HEK293 (cell line): ENCODE measurements at regions not wholly inside any gene's neighbourhood (a gene's known extent, or its start where the extent isn't known, plus 50 kb on each side); places are given as distances from the start of the nearest gene placed in this dataset.

Source experiments
- IKZF3 ChIP-seq: fragments of 450-650 bp; IDR thresholded peaks from 2 replicates; pipeline ENCODE4 v1.5.0; 2018; ENCODE audit warnings: missing biosample characterization, mild to moderate bottlenecking, missing genetic modification characterization, moderate library complexity
- KLF9 ChIP-seq: fragments of 450-650 bp; formaldehyde crosslinking; IDR thresholded peaks from 2 replicates; pipeline ENCODE4 v1.5.1; 2016; ENCODE audit warnings: missing biosample characterization, missing genetic modification characterization, low read depth
- SETDB1 ChIP-seq: IDR thresholded peaks from one replicate; pipeline ENCODE4 v1.6.1; 2017; ENCODE audit warnings: mild to moderate bottlenecking, low read length, moderate library complexity, mixed read lengths; ENCODE audit not compliant: insufficient read length
- ZBTB1 ChIP-seq: fragments of 450-650 bp; formaldehyde crosslinking; IDR thresholded peaks from 2 replicates; pipeline ENCODE4 v1.5.1; 2016; ENCODE audit warnings: missing biosample characterization, missing genetic modification characterization
- ZBTB48 ChIP-seq: fragments of 450-650 bp; formaldehyde crosslinking; IDR thresholded peaks from 2 replicates; pipeline ENCODE4 v1.5.1; 2016; ENCODE audit warnings: missing biosample characterization, missing genetic modification characterization
- ZNF16 ChIP-seq: fragments of 450-650 bp; formaldehyde crosslinking; IDR thresholded peaks from 2 replicates; pipeline ENCODE4 v1.5.1; 2016; ENCODE audit warnings: low read depth, missing biosample characterization, missing genetic modification characterization
- ZNF175 ChIP-seq: fragments of 450-650 bp; formaldehyde crosslinking; IDR thresholded peaks from 2 replicates; pipeline ENCODE4 v1.5.1; 2016; ENCODE audit warnings: missing biosample characterization, missing genetic modification characterization
- ZNF335 ChIP-seq: fragments of 450-650 bp; formaldehyde crosslinking; conservative IDR thresholded peaks from 2 replicates; pipeline ENCODE4 v1.5.1; 2016; ENCODE audit warnings: missing biosample characterization, missing genetic modification characterization
- ZNF433 ChIP-seq: fragments of 450-650 bp; formaldehyde crosslinking; IDR thresholded peaks from 2 replicates; pipeline ENCODE4 v1.5.1; 2016; ENCODE audit warnings: missing biosample characterization, missing genetic modification characterization, low read depth
- ZNF658 ChIP-seq: fragments of 450-650 bp; formaldehyde crosslinking; IDR thresholded peaks from 2 replicates; pipeline ENCODE4; 2016; ENCODE audit warnings: missing biosample characterization, missing genetic modification characterization
- ZNF768 ChIP-seq: fragments of 450-650 bp; formaldehyde crosslinking; IDR thresholded peaks from 2 replicates; pipeline ENCODE4 v1.5.1; 2018; ENCODE audit warnings: missing biosample characterization, mild to moderate bottlenecking, missing genetic modification characterization
- ZXDB ChIP-seq: fragments of 450-650 bp; formaldehyde crosslinking; IDR thresholded peaks from 2 replicates; pipeline ENCODE4 v1.5.1; 2016; ENCODE audit warnings: missing biosample characterization, missing genetic modification characterization
- TF ChIP-seq, protein P1 (sequence below): fragments of 450-650 bp; formaldehyde crosslinking; IDR thresholded peaks from 2 replicates; pipeline ENCODE4 v1.5.1; 2016; ENCODE audit warnings: missing biosample characterization, missing genetic modification characterization, low read depth
- TF ChIP-seq, protein P2 (sequence below): fragments of 450-650 bp; formaldehyde crosslinking; optimal IDR thresholded peaks from 2 replicates; pipeline ENCODE3; 2016; ENCODE audit warnings: missing biosample characterization, mild to moderate bottlenecking, missing genetic modification characterization
- TF ChIP-seq, protein P3 (sequence below): fragments of 450-650 bp; formaldehyde crosslinking; IDR thresholded peaks from 2 replicates; pipeline ENCODE4 v1.5.1; 2017; ENCODE audit warnings: missing biosample characterization, missing genetic modification characterization
- TF ChIP-seq, protein P4 (sequence below): fragments of 450-650 bp; formaldehyde crosslinking; IDR thresholded peaks from 2 replicates; pipeline ENCODE4 v1.5.1; 2016; ENCODE audit warnings: missing biosample characterization, missing genetic modification characterization
- TF ChIP-seq, protein P5 (sequence below): fragments of 450-650 bp; formaldehyde crosslinking; IDR thresholded peaks from 2 replicates; pipeline ENCODE4 v1.5.1; 2016; ENCODE audit warnings: missing biosample characterization, missing genetic modification characterization
- TF ChIP-seq, protein P6 (sequence below): fragments of 450-650 bp; formaldehyde crosslinking; IDR thresholded peaks from 2 replicates; pipeline ENCODE4 v1.5.1; 2016; ENCODE audit warnings: missing biosample characterization, missing genetic modification characterization, low read depth
- TF ChIP-seq, protein P7 (sequence below): fragments of 450-650 bp; formaldehyde crosslinking; IDR thresholded peaks from 2 replicates; pipeline ENCODE4 v1.5.1; 2016; ENCODE audit warnings: missing biosample characterization, missing genetic modification characterization
- TF ChIP-seq, protein P8 (sequence below): fragments of 450-650 bp; formaldehyde crosslinking; IDR thresholded peaks from 2 replicates; pipeline ENCODE4 v1.5.1; 2016; ENCODE audit warnings: missing biosample characterization, missing genetic modification characterization
- TF ChIP-seq, protein P9 (sequence below): fragments of 450-650 bp; formaldehyde crosslinking; IDR thresholded peaks from 2 replicates; pipeline ENCODE4 v1.5.1; 2016; ENCODE audit warnings: missing biosample characterization, missing genetic modification characterization

DNA sequence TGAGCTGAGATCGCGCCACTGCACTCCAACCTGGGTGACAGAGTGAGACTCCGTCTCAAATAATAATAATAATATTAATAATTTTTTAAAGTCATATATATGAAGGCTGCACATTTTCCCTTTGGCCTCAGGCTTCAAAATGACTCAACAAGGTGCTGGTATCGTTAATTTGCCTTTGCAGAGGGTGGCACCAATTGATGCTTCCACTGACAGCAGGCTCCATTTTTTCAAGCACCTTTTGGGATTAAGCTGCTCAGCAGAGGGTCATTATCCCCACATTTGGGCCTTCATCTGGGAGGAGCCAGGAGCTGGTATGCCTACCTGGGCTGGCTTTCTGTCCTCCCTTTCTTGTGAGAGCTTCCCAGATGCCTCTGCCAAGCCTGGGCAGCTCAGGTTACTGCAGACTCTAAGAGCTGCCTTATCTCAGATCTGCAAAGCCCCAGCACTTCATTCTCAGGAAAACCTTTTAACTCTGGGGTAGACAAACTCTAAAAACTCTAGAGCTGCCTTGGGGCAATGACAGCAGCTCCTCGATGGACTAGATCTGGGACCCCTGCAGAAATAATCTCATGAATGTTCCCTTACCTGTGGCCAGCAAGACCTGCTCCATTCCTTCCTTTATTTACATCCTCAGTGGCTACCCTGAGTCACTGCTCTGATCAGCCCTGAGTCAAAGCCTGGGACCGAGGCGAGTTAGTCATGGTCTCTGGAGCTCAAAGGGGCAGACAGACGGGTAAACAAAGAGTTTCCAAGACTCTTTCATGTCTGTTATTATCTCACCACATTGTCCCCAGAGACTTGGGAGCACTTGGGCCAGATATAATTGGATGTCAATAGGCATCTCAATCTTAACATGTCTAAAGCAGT, 80.0 kb upstream of the EYA2 start (continued):
- no peak for TF ChIP-seq ZBTB1 (tag by site-specific recombination)
- TF ChIP-seq, protein P1, sequence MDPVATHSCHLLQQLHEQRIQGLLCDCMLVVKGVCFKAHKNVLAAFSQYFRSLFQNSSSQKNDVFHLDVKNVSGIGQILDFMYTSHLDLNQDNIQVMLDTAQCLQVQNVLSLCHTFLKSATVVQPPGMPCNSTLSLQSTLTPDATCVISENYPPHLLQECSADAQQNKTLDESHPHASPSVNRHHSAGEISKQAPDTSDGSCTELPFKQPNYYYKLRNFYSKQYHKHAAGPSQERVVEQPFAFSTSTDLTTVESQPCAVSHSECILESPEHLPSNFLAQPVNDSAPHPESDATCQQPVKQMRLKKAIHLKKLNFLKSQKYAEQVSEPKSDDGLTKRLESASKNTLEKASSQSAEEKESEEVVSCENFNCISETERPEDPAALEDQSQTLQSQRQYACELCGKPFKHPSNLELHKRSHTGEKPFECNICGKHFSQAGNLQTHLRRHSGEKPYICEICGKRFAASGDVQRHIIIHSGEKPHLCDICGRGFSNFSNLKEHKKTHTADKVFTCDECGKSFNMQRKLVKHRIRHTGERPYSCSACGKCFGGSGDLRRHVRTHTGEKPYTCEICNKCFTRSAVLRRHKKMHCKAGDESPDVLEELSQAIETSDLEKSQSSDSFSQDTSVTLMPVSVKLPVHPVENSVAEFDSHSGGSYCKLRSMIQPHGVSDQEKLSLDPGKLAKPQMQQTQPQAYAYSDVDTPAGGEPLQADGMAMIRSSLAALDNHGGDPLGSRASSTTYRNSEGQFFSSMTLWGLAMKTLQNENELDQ, result no peak
- TF ChIP-seq, protein P2, sequence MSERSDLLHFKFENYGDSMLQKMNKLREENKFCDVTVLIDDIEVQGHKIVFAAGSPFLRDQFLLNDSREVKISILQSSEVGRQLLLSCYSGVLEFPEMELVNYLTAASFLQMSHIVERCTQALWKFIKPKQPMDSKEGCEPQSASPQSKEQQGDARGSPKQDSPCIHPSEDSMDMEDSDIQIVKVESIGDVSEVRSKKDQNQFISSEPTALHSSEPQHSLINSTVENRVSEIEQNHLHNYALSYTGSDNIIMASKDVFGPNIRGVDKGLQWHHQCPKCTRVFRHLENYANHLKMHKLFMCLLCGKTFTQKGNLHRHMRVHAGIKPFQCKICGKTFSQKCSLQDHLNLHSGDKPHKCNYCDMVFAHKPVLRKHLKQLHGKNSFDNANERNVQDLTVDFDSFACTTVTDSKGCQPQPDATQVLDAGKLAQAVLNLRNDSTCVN (tag by site-specific recombination), result no peak
- TF ChIP-seq, protein P3, sequence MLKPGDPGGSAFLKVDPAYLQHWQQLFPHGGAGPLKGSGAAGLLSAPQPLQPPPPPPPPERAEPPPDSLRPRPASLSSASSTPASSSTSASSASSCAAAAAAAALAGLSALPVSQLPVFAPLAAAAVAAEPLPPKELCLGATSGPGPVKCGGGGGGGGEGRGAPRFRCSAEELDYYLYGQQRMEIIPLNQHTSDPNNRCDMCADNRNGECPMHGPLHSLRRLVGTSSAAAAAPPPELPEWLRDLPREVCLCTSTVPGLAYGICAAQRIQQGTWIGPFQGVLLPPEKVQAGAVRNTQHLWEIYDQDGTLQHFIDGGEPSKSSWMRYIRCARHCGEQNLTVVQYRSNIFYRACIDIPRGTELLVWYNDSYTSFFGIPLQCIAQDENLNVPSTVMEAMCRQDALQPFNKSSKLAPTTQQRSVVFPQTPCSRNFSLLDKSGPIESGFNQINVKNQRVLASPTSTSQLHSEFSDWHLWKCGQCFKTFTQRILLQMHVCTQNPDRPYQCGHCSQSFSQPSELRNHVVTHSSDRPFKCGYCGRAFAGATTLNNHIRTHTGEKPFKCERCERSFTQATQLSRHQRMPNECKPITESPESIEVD, result peak; percentile 76
- TF ChIP-seq ZNF768 (tag by site-specific recombination), result no peak
- no peak for TF ChIP-seq KLF9
- TF ChIP-seq ZNF175, result no peak
- TF ChIP-seq, protein P4, sequence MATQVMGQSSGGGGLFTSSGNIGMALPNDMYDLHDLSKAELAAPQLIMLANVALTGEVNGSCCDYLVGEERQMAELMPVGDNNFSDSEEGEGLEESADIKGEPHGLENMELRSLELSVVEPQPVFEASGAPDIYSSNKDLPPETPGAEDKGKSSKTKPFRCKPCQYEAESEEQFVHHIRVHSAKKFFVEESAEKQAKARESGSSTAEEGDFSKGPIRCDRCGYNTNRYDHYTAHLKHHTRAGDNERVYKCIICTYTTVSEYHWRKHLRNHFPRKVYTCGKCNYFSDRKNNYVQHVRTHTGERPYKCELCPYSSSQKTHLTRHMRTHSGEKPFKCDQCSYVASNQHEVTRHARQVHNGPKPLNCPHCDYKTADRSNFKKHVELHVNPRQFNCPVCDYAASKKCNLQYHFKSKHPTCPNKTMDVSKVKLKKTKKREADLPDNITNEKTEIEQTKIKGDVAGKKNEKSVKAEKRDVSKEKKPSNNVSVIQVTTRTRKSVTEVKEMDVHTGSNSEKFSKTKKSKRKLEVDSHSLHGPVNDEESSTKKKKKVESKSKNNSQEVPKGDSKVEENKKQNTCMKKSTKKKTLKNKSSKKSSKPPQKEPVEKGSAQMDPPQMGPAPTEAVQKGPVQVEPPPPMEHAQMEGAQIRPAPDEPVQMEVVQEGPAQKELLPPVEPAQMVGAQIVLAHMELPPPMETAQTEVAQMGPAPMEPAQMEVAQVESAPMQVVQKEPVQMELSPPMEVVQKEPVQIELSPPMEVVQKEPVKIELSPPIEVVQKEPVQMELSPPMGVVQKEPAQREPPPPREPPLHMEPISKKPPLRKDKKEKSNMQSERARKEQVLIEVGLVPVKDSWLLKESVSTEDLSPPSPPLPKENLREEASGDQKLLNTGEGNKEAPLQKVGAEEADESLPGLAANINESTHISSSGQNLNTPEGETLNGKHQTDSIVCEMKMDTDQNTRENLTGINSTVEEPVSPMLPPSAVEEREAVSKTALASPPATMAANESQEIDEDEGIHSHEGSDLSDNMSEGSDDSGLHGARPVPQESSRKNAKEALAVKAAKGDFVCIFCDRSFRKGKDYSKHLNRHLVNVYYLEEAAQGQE (tag by site-specific recombination), result no peak
- no peak for TF ChIP-seq ZNF16
- no peak for TF ChIP-seq ZNF658 (tag by site-specific recombination)
- TF ChIP-seq, protein P5, sequence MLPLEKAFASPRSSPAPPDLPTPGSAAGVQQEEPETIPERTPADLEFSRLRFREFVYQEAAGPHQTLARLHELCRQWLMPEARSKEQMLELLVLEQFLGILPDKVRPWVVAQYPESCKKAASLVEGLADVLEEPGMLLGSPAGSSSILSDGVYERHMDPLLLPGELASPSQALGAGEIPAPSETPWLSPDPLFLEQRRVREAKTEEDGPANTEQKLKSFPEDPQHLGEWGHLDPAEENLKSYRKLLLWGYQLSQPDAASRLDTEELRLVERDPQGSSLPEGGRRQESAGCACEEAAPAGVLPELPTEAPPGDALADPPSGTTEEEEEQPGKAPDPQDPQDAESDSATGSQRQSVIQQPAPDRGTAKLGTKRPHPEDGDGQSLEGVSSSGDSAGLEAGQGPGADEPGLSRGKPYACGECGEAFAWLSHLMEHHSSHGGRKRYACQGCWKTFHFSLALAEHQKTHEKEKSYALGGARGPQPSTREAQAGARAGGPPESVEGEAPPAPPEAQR (tag by site-specific recombination), result no peak
- peak; percentile 14; the same call in 1 of the 2 replicates for TF ChIP-seq IKZF3 (tag by site-specific recombination)
- peak; percentile 33; the same call in 1 of the 2 replicates for TF ChIP-seq ZNF335
- 0 out of 2 replicates have a peak, but pooled peaks have one; percentile 31 for TF ChIP-seq ZXDB (tag by site-specific recombination)
- peak; percentile 32; the same call in 1 of the 2 replicates for TF ChIP-seq ZBTB48
- TF ChIP-seq, protein P6, sequence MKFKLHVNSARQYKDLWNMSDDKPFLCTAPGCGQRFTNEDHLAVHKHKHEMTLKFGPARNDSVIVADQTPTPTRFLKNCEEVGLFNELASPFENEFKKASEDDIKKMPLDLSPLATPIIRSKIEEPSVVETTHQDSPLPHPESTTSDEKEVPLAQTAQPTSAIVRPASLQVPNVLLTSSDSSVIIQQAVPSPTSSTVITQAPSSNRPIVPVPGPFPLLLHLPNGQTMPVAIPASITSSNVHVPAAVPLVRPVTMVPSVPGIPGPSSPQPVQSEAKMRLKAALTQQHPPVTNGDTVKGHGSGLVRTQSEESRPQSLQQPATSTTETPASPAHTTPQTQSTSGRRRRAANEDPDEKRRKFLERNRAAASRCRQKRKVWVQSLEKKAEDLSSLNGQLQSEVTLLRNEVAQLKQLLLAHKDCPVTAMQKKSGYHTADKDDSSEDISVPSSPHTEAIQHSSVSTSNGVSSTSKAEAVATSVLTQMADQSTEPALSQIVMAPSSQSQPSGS (tag by site-specific recombination), result no peak
- TF ChIP-seq, protein P7, sequence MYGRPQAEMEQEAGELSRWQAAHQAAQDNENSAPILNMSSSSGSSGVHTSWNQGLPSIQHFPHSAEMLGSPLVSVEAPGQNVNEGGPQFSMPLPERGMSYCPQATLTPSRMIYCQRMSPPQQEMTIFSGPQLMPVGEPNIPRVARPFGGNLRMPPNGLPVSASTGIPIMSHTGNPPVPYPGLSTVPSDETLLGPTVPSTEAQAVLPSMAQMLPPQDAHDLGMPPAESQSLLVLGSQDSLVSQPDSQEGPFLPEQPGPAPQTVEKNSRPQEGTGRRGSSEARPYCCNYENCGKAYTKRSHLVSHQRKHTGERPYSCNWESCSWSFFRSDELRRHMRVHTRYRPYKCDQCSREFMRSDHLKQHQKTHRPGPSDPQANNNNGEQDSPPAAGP (tag by site-specific recombination), result no peak
- no peak for TF ChIP-seq SETDB1
- TF ChIP-seq, protein P8, sequence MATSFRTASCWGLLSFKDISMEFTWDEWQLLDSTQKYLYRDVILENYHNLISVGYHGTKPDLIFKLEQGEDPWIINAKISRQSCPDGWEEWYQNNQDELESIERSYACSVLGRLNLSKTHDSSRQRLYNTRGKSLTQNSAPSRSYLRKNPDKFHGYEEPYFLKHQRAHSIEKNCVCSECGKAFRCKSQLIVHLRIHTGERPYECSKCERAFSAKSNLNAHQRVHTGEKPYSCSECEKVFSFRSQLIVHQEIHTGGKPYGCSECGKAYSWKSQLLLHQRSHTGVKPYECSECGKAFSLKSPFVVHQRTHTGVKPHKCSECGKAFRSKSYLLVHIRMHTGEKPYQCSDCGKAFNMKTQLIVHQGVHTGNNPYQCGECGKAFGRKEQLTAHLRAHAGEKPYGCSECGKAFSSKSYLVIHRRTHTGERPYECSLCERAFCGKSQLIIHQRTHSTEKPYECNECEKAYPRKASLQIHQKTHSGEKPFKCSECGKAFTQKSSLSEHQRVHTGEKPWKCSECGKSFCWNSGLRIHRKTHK (tag by site-specific recombination), result no peak
- TF ChIP-seq, protein P9, sequence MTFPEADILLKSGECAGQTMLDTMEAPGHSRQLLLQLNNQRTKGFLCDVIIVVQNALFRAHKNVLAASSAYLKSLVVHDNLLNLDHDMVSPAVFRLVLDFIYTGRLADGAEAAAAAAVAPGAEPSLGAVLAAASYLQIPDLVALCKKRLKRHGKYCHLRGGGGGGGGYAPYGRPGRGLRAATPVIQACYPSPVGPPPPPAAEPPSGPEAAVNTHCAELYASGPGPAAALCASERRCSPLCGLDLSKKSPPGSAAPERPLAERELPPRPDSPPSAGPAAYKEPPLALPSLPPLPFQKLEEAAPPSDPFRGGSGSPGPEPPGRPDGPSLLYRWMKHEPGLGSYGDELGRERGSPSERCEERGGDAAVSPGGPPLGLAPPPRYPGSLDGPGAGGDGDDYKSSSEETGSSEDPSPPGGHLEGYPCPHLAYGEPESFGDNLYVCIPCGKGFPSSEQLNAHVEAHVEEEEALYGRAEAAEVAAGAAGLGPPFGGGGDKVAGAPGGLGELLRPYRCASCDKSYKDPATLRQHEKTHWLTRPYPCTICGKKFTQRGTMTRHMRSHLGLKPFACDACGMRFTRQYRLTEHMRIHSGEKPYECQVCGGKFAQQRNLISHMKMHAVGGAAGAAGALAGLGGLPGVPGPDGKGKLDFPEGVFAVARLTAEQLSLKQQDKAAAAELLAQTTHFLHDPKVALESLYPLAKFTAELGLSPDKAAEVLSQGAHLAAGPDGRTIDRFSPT (tag by site-specific recombination), result no peak
- TF ChIP-seq ZNF433 (tag by site-specific recombination), result no peak
